Muscle of leg (tissue), 3 donors: ENCODE measurements at regions not wholly inside any gene's neighbourhood (a gene's known extent, or its start where the extent isn't known, plus 50 kb on each side); places are given as distances from the start of the nearest gene placed in this dataset.
A peak's percentile ranks its signal among the peaks of the same experiment; 100 is the strongest.

Source experiments
- DNase-seq: peaks from one replicate; pipeline ENCODE4 v3.0.0; 2013
- H3K27ac ChIP-seq: one replicate; pipeline ENCODE4 v1.5.1; 2013; ENCODE audit warnings: mild to moderate bottlenecking, low read length, control low read depth
- H3K27me3 ChIP-seq: one replicate; pipeline ENCODE4 v1.6.1; 2013; ENCODE audit warnings: low read length; ENCODE audit not compliant: control insufficient read depth, insufficient read depth
- H3K36me3 ChIP-seq: one replicate; pipeline ENCODE4 v1.6.1; 2013; ENCODE audit warnings: low read length; ENCODE audit not compliant: control insufficient read depth, insufficient read depth
- H3K4me1 ChIP-seq: one replicate; pipeline ENCODE4 v1.6.1; 2013; ENCODE audit warnings: low read length; ENCODE audit not compliant: control insufficient read depth, insufficient read depth
- H3K4me3 ChIP-seq: one replicate; pipeline ENCODE4 v1.5.1; 2013; ENCODE audit warnings: low read length, control low read depth
- H3K9me3 ChIP-seq: replicated peaks from 2 replicates; pipeline ENCODE4 v1.6.1; 2013; ENCODE audit warnings: low read depth, low read length; ENCODE audit not compliant: control insufficient read depth
- WGBS: methylation state at CpG from one replicate; pipeline ENCODE4 v1.1.5; 2013; ENCODE audit warnings: missing lambda C conversion rate; ENCODE audit not compliant: insufficient coverage; 5-methylcytosine and 5-hydroxymethylcytosine counted together

GRCh38 chr14:85027681-85028370, 502.1 kb upstream of the FLRT2 start:
- H3K27ac ChIP-seq: no peak overlapping the region
- DNase-seq: no peak
- no peaks in the 10 kb centered on the region for H3K4me1 ChIP-seq
- H3K4me3 ChIP-seq: no peak overlapping the region
- no peaks in the 10 kb centered on the region for H3K9me3 ChIP-seq
- WGBS: 43% methylated on average over 1 of the region's 2 CpGs
- no peaks in the 10 kb centered on the region for H3K27me3 ChIP-seq
- H3K36me3 ChIP-seq: no peaks in the 10 kb centered on the region

- H3K4me3 ChIP-seq: no peak overlapping the region
- no CpG with 5 or more reads among the region's 2 CpGs for WGBS
- DNase-seq: no peak
- no peaks in the 10 kb centered on the region for H3K4me1 ChIP-seq
- no peaks in the 10 kb centered on the region for H3K9me3 ChIP-seq
- no peak overlapping the region for H3K27ac ChIP-seq
- H3K36me3 ChIP-seq: no peaks in the 10 kb centered on the region
- no peaks in the 10 kb centered on the region for H3K27me3 ChIP-seq
Measured at GRCh38 chr14:85037411-85037810, 492.5 kb upstream of the FLRT2 start.

GRCh38 chr14:85038526-85039352, 491.2 kb upstream of the FLRT2 start:
- no peak overlapping the region for H3K4me3 ChIP-seq
- no peak overlapping the region for H3K27ac ChIP-seq
- WGBS: 88% methylated on average over 4 of the region's 7 CpGs
- no peak for DNase-seq
- H3K36me3 ChIP-seq: no peaks in the 10 kb centered on the region
- no peaks in the 10 kb centered on the region for H3K27me3 ChIP-seq
- H3K4me1 ChIP-seq: no peaks in the 10 kb centered on the region
- H3K9me3 ChIP-seq: no peaks in the 10 kb centered on the region

- Histone ChIP-seq H3K9me3 (no peaks in the 10 kb centered on the region), H3K36me3 (no peaks in the 10 kb centered on the region), H3K27me3 (no peaks in the 10 kb centered on the region), H3K4me3 (no peak overlapping the region), H3K4me1 (no peaks in the 10 kb centered on the region), H3K27ac (no peak overlapping the region)
- no peak for DNase-seq
Measured at GRCh38 chr14:85039353-85039626, 490.7 kb upstream of the FLRT2 start.

- WGBS: 51% methylated on average over 2 of the region's 6 CpGs
- Histone ChIP-seq H3K4me3 (no peak overlapping the region), H3K27me3 (no peaks in the 10 kb centered on the region), H3K36me3 (no peaks in the 10 kb centered on the region), H3K27ac (no peak overlapping the region), H3K4me1 (no peaks in the 10 kb centered on the region), H3K9me3 (no peaks in the 10 kb centered on the region)
- DNase-seq: peak; percentile 72
Measured at GRCh38 chr14:85040046-85040685, 489.8 kb upstream of the FLRT2 start.

- Histone ChIP-seq H3K36me3 (no peaks in the 10 kb centered on the region), H3K4me3 (no peak overlapping the region), H3K27me3 (no peaks in the 10 kb centered on the region), H3K27ac (no peak overlapping the region), H3K4me1 (no peaks in the 10 kb centered on the region), H3K9me3 (no peaks in the 10 kb centered on the region)
- DNase-seq: no peak
Measured at GRCh38 chr14:85041618-85042017, 488.3 kb upstream of the FLRT2 start.

GRCh38 chr14:85042301-85042700, 487.6 kb upstream of the FLRT2 start:
- H3K36me3 ChIP-seq: no peaks in the 10 kb centered on the region
- no peaks in the 10 kb centered on the region for H3K27me3 ChIP-seq
- no peaks in the 10 kb centered on the region for H3K4me1 ChIP-seq
- H3K4me3 ChIP-seq: no peak overlapping the region
- no peaks in the 10 kb centered on the region for H3K9me3 ChIP-seq
- H3K27ac ChIP-seq: no peak overlapping the region
- WGBS: no CpG with 5 or more reads among the region's 1 CpG
- DNase-seq: no peak

GRCh38 chr14:85050180-85050579, 479.8 kb upstream of the FLRT2 start:
- H3K27me3 ChIP-seq: no peaks in the 10 kb centered on the region
- no peaks in the 10 kb centered on the region for H3K4me1 ChIP-seq
- no peak overlapping the region for H3K27ac ChIP-seq
- no peak for DNase-seq
- H3K36me3 ChIP-seq: no peaks in the 10 kb centered on the region
- no peak overlapping the region for H3K4me3 ChIP-seq
- WGBS: 83% methylated on average over 1 of the region's 1 CpG
- H3K9me3 ChIP-seq: peaks cover 5% of the 10 kb centered on the region

- Histone ChIP-seq H3K36me3 (no peaks in the 10 kb centered on the region), H3K4me1 (peaks cover 2% of the 10 kb centered on the region), H3K27ac (no peak overlapping the region), H3K9me3 (peaks cover 5% of the 10 kb centered on the region), H3K27me3 (no peaks in the 10 kb centered on the region), H3K4me3 (no peak overlapping the region)
- WGBS: no CpG with 5 or more reads among the region's 2 CpGs
- no peak for DNase-seq
Measured at GRCh38 chr14:85052646-85053045, 477.3 kb upstream of the FLRT2 start.

GRCh38 chr14:85054178-85054577, 475.8 kb upstream of the FLRT2 start:
- Histone ChIP-seq H3K27me3 (no peaks in the 10 kb centered on the region), H3K9me3 (peaks cover 5% of the 10 kb centered on the region), H3K36me3 (no peaks in the 10 kb centered on the region), H3K4me1 (peaks cover 2% of the 10 kb centered on the region), H3K4me3 (no peak overlapping the region), H3K27ac (no peak overlapping the region)
- no peak for DNase-seq
